CD4-positive, alpha-beta memory T cell (primary cell): ENCODE measurements at regions not wholly inside any gene's neighbourhood (a gene's known extent, or its start where the extent isn't known, plus 50 kb on each side); places are given as distances from the start of the nearest gene placed in this dataset.

Source experiments
- CTCF ChIA-PET: fragments of 350-600 bp; sonication (Branson Sonifier 250); formaldehyde crosslinking; loops from one replicate; lab custom pipeline; 2021; ENCODE audit warnings: inconsistent platforms; ENCODE audit not compliant: partially characterized antibody; lab: Charles Lee
- POLR2A ChIA-PET: fragments of 350-600 bp; sonication (Branson Sonifier 250); formaldehyde crosslinking; loops from one replicate; lab custom pipeline; 2021; ENCODE audit not compliant: partially characterized antibody; lab: Charles Lee
- DNase-seq, 5 donors: peaks; one replicate each; pipeline versions ENCODE4 v3.0.0 to v3.0.0-alpha.2; 2020 to 2022; ENCODE audit warnings: mixed read lengths in 1 of 5
- H3K27ac ChIP-seq: one replicate; pipeline ENCODE4 v1.7.0; 2013; ENCODE audit warnings: low read depth, low read length
- H3K27me3 ChIP-seq: 2 replicates; pipeline ENCODE4 v1.7.0; 2013; ENCODE audit warnings: mild to moderate bottlenecking, low read length, moderate library complexity; ENCODE audit not compliant: insufficient read depth
- H3K36me3 ChIP-seq: 2 replicates; pipeline ENCODE4 v1.7.0; 2013; ENCODE audit warnings: mild to moderate bottlenecking, low read length, moderate library complexity; ENCODE audit not compliant: insufficient read depth
- H3K4me1 ChIP-seq: 2 replicates; pipeline ENCODE4 v1.7.0; 2013; ENCODE audit warnings: mild to moderate bottlenecking, low read length, moderate library complexity; ENCODE audit not compliant: insufficient read depth
- H3K4me3 ChIP-seq, 2 donors: one replicate each; pipeline ENCODE4 v1.7.0; 2013; ENCODE audit warnings: low read length in 2 of 2, mild to moderate bottlenecking in 1 of 2
- H3K9me3 ChIP-seq, 2 donors: one replicate each; pipeline ENCODE4 v1.7.0; 2013; ENCODE audit warnings: low read length in 2 of 2, control low read depth in 1 of 2; ENCODE audit not compliant: control insufficient read depth in 1 of 2
- H3K27ac Mint-ChIP-seq, 7 donors: one replicate each; pipeline ENCODE4 v1.8.0; 2020 to 2021; ENCODE audit warnings: mixed read lengths in 7 of 7, mild to moderate bottlenecking in 6 of 7, inconsistent platforms in 3 of 7, moderate library complexity in 3 of 7
- H3K27me3 Mint-ChIP-seq, 2 donors: one replicate each; pipeline ENCODE4 v1.8.0; 2020 to 2021; ENCODE audit warnings: mixed read lengths in 2 of 2
- H3K36me3 Mint-ChIP-seq, 2 donors: one replicate each; pipeline ENCODE4 v1.8.0; 2020 to 2021; ENCODE audit warnings: mixed read lengths in 2 of 2, inconsistent platforms in 1 of 2, mild to moderate bottlenecking in 1 of 2
- H3K4me1 Mint-ChIP-seq, 4 donors: one replicate each; pipeline ENCODE4 v1.8.0; 2020 to 2021; ENCODE audit warnings: mixed read lengths in 4 of 4, mild to moderate bottlenecking in 1 of 4
- H3K4me3 Mint-ChIP-seq, 8 donors: one replicate each; pipeline ENCODE4 v1.8.0; 2020 to 2021; ENCODE audit warnings: mixed read lengths in 8 of 8, mild to moderate bottlenecking in 7 of 8, moderate library complexity in 6 of 8, inconsistent platforms in 3 of 8
- H3K9me3 Mint-ChIP-seq, 8 donors: one replicate each; pipeline ENCODE4 v1.8.0; 2020 to 2021; ENCODE audit warnings: mixed read lengths in 8 of 8, mild to moderate bottlenecking in 5 of 8, inconsistent platforms in 3 of 8, moderate library complexity in 1 of 8
- intact Hi-C: fragments of 100-400 bp; cut with micrococcal nuclease; formaldehyde crosslinking; loops from one replicate; pipeline ENCODE4 v1.15.1; 2023

- intact Hi-C loops, result no loop called here
- no peaks in the 10 kb centered on the region for H3K9me3 Mint-ChIP-seq
- no peaks in the 10 kb centered on the region for H3K4me1 Mint-ChIP-seq
- H3K27ac ChIP-seq, result no peak overlapping the region
- no peak overlapping the region for H3K27ac Mint-ChIP-seq
- peaks cover 0 to 3% of the 10 kb centered on the region in 2 donors for H3K27me3 Mint-ChIP-seq
- no peaks in the 10 kb centered on the region for H3K9me3 ChIP-seq
- H3K4me3 ChIP-seq, result no peak overlapping the region
- no peaks in the 10 kb centered on the region for H3K27me3 ChIP-seq
- no peak overlapping the region for H3K4me3 Mint-ChIP-seq
- no peaks in the 10 kb centered on the region for H3K36me3 ChIP-seq
- no peaks in the 10 kb centered on the region for H3K4me1 ChIP-seq
- H3K36me3 Mint-ChIP-seq, result no peaks in the 10 kb centered on the region
- POLR2A ChIA-PET, result no interaction called here
- peak in 1 of 5 donors; percentile 16 for DNase-seq
- CTCF ChIA-PET, result no interaction called here
These were observed 1291.7 kb downstream of the BRD1 start for GRCh38 chr22:48535868-48536540.

- Mint-ChIP-seq H3K27ac (no peak overlapping the region), H3K36me3 (no peaks in the 10 kb centered on the region), H3K9me3 (no peaks in the 10 kb centered on the region), H3K4me3 (no peak overlapping the region), H3K27me3 (peaks cover 0 to 3% of the 10 kb centered on the region in 2 donors), H3K4me1 (no peaks in the 10 kb centered on the region)
- peak in 1 of 5 donors; percentile 16 for DNase-seq
- Histone ChIP-seq H3K9me3 (no peaks in the 10 kb centered on the region), H3K4me3 (no peak overlapping the region), H3K27ac (no peak overlapping the region), H3K4me1 (no peaks in the 10 kb centered on the region), H3K36me3 (no peaks in the 10 kb centered on the region), H3K27me3 (no peaks in the 10 kb centered on the region)
- intact Hi-C loops, result no loop called here
- ChIA-PET POLR2A (no interaction called here), CTCF (no interaction called here)
These were observed 1293.2 kb downstream of the BRD1 start for GRCh38 chr22:48534395-48534958.

GRCh38 chr22:48532986-48533385, 1294.7 kb downstream of the BRD1 start:
- Mint-ChIP-seq H3K27me3 (peaks cover 0 to 3% of the 10 kb centered on the region in 2 donors), H3K9me3 (no peaks in the 10 kb centered on the region), H3K36me3 (no peaks in the 10 kb centered on the region), H3K4me3 (no peak overlapping the region), H3K27ac (no peak overlapping the region), H3K4me1 (no peaks in the 10 kb centered on the region)
- Histone ChIP-seq H3K4me1 (no peaks in the 10 kb centered on the region), H3K27me3 (no peaks in the 10 kb centered on the region), H3K27ac (no peak overlapping the region), H3K36me3 (no peaks in the 10 kb centered on the region), H3K4me3 (no peak overlapping the region), H3K9me3 (no peaks in the 10 kb centered on the region)
- intact Hi-C loops, result no loop called here
- CTCF ChIA-PET, result no interaction called here
- POLR2A ChIA-PET, result no interaction called here
- no peak for DNase-seq

GRCh38 chr22:48531761-48532435, 1295.8 kb downstream of the BRD1 start:
- H3K27ac Mint-ChIP-seq, result no peak overlapping the region
- intact Hi-C loops, result no loop called here
- no peak overlapping the region for H3K4me3 Mint-ChIP-seq
- no peaks in the 10 kb centered on the region for H3K36me3 Mint-ChIP-seq
- no peaks in the 10 kb centered on the region for H3K4me1 Mint-ChIP-seq
- Histone ChIP-seq H3K9me3 (no peaks in the 10 kb centered on the region), H3K27me3 (no peaks in the 10 kb centered on the region), H3K4me3 (no peak overlapping the region), H3K4me1 (no peaks in the 10 kb centered on the region), H3K27ac (no peak overlapping the region), H3K36me3 (no peaks in the 10 kb centered on the region)
- CTCF ChIA-PET, result no interaction called here
- peaks cover 0 to 3% of the 10 kb centered on the region in 2 donors for H3K27me3 Mint-ChIP-seq
- POLR2A ChIA-PET, result no interaction called here
- H3K9me3 Mint-ChIP-seq, result no peaks in the 10 kb centered on the region
- no peak for DNase-seq

- intact Hi-C loops, result no loop called here
- Histone ChIP-seq H3K4me1 (no peaks in the 10 kb centered on the region), H3K36me3 (no peaks in the 10 kb centered on the region), H3K27ac (no peak overlapping the region), H3K27me3 (no peaks in the 10 kb centered on the region), H3K4me3 (no peak overlapping the region), H3K9me3 (no peaks in the 10 kb centered on the region)
- Mint-ChIP-seq H3K4me1 (peaks cover 0 to 1% (median 0%) of the 10 kb centered on the region in 4 donors), H3K27ac (no peak overlapping the region), H3K4me3 (no peak overlapping the region), H3K27me3 (peaks cover 0 to 3% of the 10 kb centered on the region in 2 donors), H3K36me3 (no peaks in the 10 kb centered on the region), H3K9me3 (no peaks in the 10 kb centered on the region)
- no peak for DNase-seq
- ChIA-PET POLR2A (no interaction called here), CTCF (no interaction called here)
These were observed 1296.6 kb downstream of the BRD1 start for GRCh38 chr22:48531108-48531507.

GRCh38 chr22:48530666-48531065, 1297.0 kb downstream of the BRD1 start:
- no peak overlapping the region for H3K27ac ChIP-seq
- H3K27me3 Mint-ChIP-seq, result peaks cover 0 to 3% of the 10 kb centered on the region in 2 donors
- H3K4me3 Mint-ChIP-seq, result no peak overlapping the region
- H3K4me3 ChIP-seq, result no peak overlapping the region
- ChIA-PET CTCF (no interaction called here), POLR2A (no interaction called here)
- H3K9me3 ChIP-seq, result no peaks in the 10 kb centered on the region
- intact Hi-C loops, result no loop called here
- H3K27me3 ChIP-seq, result no peaks in the 10 kb centered on the region
- H3K27ac Mint-ChIP-seq, result no peak overlapping the region
- no peaks in the 10 kb centered on the region for H3K36me3 ChIP-seq
- no peaks in the 10 kb centered on the region for H3K9me3 Mint-ChIP-seq
- DNase-seq, result no peak
- no peaks in the 10 kb centered on the region for H3K36me3 Mint-ChIP-seq
- no peaks in the 10 kb centered on the region for H3K4me1 ChIP-seq
- H3K4me1 Mint-ChIP-seq, result peaks cover 0 to 1% (median 0%) of the 10 kb centered on the region in 4 donors

- POLR2A ChIA-PET, result no interaction called here
These were observed 1299.3 kb downstream of the BRD1 start for GRCh38 chr22:48528221-48528915.

More at GRCh38 chr22:48528221-48528915, 1299.3 kb downstream of the BRD1 start:
- CTCF ChIA-PET, result no interaction called here
- Mint-ChIP-seq H3K9me3 (no peaks in the 10 kb centered on the region), H3K4me1 (peaks cover 0 to 1% (median 0%) of the 10 kb centered on the region in 4 donors), H3K27me3 (peaks cover 0 to 3% of the 10 kb centered on the region in 2 donors), H3K36me3 (no peaks in the 10 kb centered on the region), H3K27ac (peak overlapping the region in 1 of 7 donors; percentile 8), H3K4me3 (no peak overlapping the region)
- Histone ChIP-seq H3K4me3 (no peak overlapping the region), H3K27me3 (no peaks in the 10 kb centered on the region), H3K27ac (no peak overlapping the region), H3K36me3 (no peaks in the 10 kb centered on the region), H3K9me3 (no peaks in the 10 kb centered on the region), H3K4me1 (no peaks in the 10 kb centered on the region)
- intact Hi-C loops, result no loop called here
- no peak for DNase-seq
